ENCODE measurements at regions not wholly inside any gene's neighbourhood (a gene's known extent, or its start where the extent isn't known, plus 50 kb on each side); places are given as distances from the start of the nearest gene placed in this dataset.

GRCh38 chr18:4836141-4836540, 360.9 kb downstream of the AKAIN1 start:
- Histone ChIP-seq H2AFZ (ENCODE audit: low read depth, low read length) (no peak overlapping the region), H3K9me1 (ENCODE audit: control insufficient read depth, insufficient read depth, low read length) (no peaks in the 10 kb centered on the region), H3K79me2 (ENCODE audit: control insufficient read depth, insufficient read depth, low read length) (no peaks in the 10 kb centered on the region), H4K20me1 (replicated peaks; ENCODE audit: control insufficient read depth, insufficient read depth, low read length) (no peaks in the 10 kb centered on the region), H3K4me3 (no peak overlapping the region), H3K4me1 (replicated peaks in 1 of 2; ENCODE audit: control insufficient read depth in 2 of 2, insufficient read depth in 2 of 2, low read length in 2 of 2) (no peaks in the 10 kb centered on the region), H3K36me3 (ENCODE audit: control insufficient read depth, insufficient read depth, low read length) (no peaks in the 10 kb centered on the region), H3K27ac (ENCODE audit: extremely low read depth, low read depth, low read length) (no peak overlapping the region), H3K9ac (ENCODE audit: insufficient read depth in 1 of 2, low read depth in 2 of 2, low read length in 2 of 2) (no peak overlapping the region), H3K4me2 (ENCODE audit: insufficient read depth, low read length) (no peak overlapping the region), H3K9me3 (replicated peaks; ENCODE audit: control insufficient read depth, insufficient read depth, low read depth, low read length) (no peaks in the 10 kb centered on the region; the same call in 1 of the 2 replicates), H3K27me3 (ENCODE audit: control insufficient read depth in 2 of 2, insufficient read depth in 2 of 2, low read length in 2 of 2) (no peaks in the 10 kb centered on the region)
- intact Hi-C loops (cut with micrococcal nuclease) (no loop called here), in situ Hi-C loops (cut with MboI) (no loop called here)
- ATAC-seq, result no peak
- no peak for DNase-seq (ENCODE audit: extremely low read depth in 1 of 4, low spot score in 3 of 4)
- FAIRE-seq, result no peak
- no TSS peak for BruUV-seq (replicated peaks)
- 0% methylated on average over 1 of the region's 1 CpG for WGBS (ENCODE audit: insufficient coverage, low coverage, missing lambda C conversion rate)
- POLR2A ChIA-PET, result no interaction called here
- TF ChIP-seq PREB (CRISPR knock-in tag; IDR thresholded peaks at IDR 0.05) (no peak), GATAD2B (IDR thresholded peaks at IDR 0.05; ENCODE audit: borderline replicate concordance) (no peak)
- CTCF ChIA-PET (ENCODE audit: low intra/inter-chr PET ratio), result no interaction called here

GRCh38 chr18:4831791-4832375, 365.2 kb downstream of the AKAIN1 start:
- no TSS peak for BruUV-seq (replicated peaks)
- DNase-seq (ENCODE audit: extremely low read depth in 1 of 4, low spot score in 3 of 4) (no peak), FAIRE-seq (no peak), ATAC-seq (no peak)
- in situ Hi-C loops (cut with MboI), result no loop called here
- H3K4me3 ChIP-seq, result no peak overlapping the region
- H3K79me2 ChIP-seq (ENCODE audit: control insufficient read depth, insufficient read depth, low read length), result no peaks in the 10 kb centered on the region
- H3K36me3 ChIP-seq (ENCODE audit: control insufficient read depth, insufficient read depth, low read length), result no peaks in the 10 kb centered on the region
- TF ChIP-seq SIN3B (IDR thresholded peaks at IDR 0.05; ENCODE audit: low read depth) (no peak), ATF4 (CRISPR knock-in tag; IDR thresholded peaks at IDR 0.05) (peak; percentile 67), ZNF785 (CRISPR knock-in tag; IDR thresholded peaks at IDR 0.05) (no peak), CEBPG (CRISPR knock-in tag; IDR thresholded peaks at IDR 0.05) (no peak), CEBPG (tag; conservative IDR thresholded peaks at IDR 0.05 in 1 of 2, IDR thresholded peaks at IDR 0.05 in 1 of 2) (peak in 1 of 2 experiments; percentile 52; a peak in 1 of 4 replicates)
- no peak overlapping the region for H3K4me2 ChIP-seq (ENCODE audit: insufficient read depth, low read length)
- POLR2A ChIA-PET, result no interaction called here
- CTCF ChIA-PET (ENCODE audit: low intra/inter-chr PET ratio), result no interaction called here
- no peaks in the 10 kb centered on the region for H3K4me1 ChIP-seq (replicated peaks in 1 of 2; ENCODE audit: control insufficient read depth in 2 of 2, insufficient read depth in 2 of 2, low read length in 2 of 2)
- intact Hi-C loops (cut with micrococcal nuclease), result no loop called here
- no peaks in the 10 kb centered on the region for H3K9me1 ChIP-seq (ENCODE audit: control insufficient read depth, insufficient read depth, low read length)
- no peaks in the 10 kb centered on the region for H4K20me1 ChIP-seq (replicated peaks; ENCODE audit: control insufficient read depth, insufficient read depth, low read length)
- WGBS (ENCODE audit: insufficient coverage, low coverage, missing lambda C conversion rate), result 0% methylated on average over 5 of the region's 5 CpGs
- peaks cover 3% of the 10 kb centered on the region; the same call in 1 of the 2 replicates for H3K9me3 ChIP-seq (replicated peaks; ENCODE audit: control insufficient read depth, insufficient read depth, low read depth, low read length)
- no peak overlapping the region for H3K9ac ChIP-seq (ENCODE audit: insufficient read depth in 1 of 2, low read depth in 2 of 2, low read length in 2 of 2)
- H3K27me3 ChIP-seq (ENCODE audit: control insufficient read depth in 2 of 2, insufficient read depth in 2 of 2, low read length in 2 of 2), result no peaks in the 10 kb centered on the region
- H3K27ac ChIP-seq (ENCODE audit: extremely low read depth, low read depth, low read length), result no peak overlapping the region
- H2AFZ ChIP-seq (ENCODE audit: low read depth, low read length), result no peak overlapping the region
